PFSK-1 (cell line): ENCODE measurements at regions not wholly inside any gene's neighbourhood (a gene's known extent, or its start where the extent isn't known, plus 50 kb on each side); places are given as distances from the start of the nearest gene placed in this dataset.

Experiments used
- SIN3A ChIP-seq: IDR thresholded peaks from 2 replicates; pipeline ENCODE4 v1.6.1; 2012; ENCODE audit warnings: mild to moderate bottlenecking, low read length, moderate library complexity, borderline replicate concordance; ENCODE audit not compliant: insufficient read depth
- TAF1 ChIP-seq: IDR thresholded peaks from 2 replicates; pipeline ENCODE4 v1.6.1; 2012; ENCODE audit warnings: low read length, control low read depth, borderline replicate concordance; ENCODE audit not compliant: insufficient read depth

DNA sequence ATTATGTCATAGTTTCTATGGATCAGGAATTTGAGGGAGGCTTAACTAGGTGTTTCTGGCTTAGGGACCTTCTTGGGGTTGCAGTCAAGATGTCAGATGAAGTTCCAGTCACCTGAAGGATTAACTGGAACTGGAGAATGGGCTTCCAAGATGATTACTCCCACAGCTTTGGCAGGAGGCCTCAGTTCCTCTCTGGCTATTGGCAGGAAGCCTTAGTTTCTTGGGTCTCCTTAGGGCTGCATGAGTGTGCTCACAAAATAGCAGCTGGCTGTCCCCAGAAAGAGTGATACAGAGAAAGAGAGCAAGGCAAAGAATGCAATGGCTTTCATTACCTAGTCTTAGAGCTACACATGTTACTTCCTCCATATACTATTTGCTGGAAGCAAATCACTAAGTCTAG is 138.1 kb upstream of the TLE4 start:
- TF ChIP-seq TAF1, result no peak
- no peak for TF ChIP-seq SIN3A
